Keratinocyte (primary cell): ENCODE measurements at regions not wholly inside any gene's neighbourhood (a gene's known extent, or its start where the extent isn't known, plus 50 kb on each side); places are given as distances from the start of the nearest gene placed in this dataset.

ENCODE experiments used
- DNase-seq: peaks from one replicate; pipeline ENCODE4 v3.0.0-alpha.2; 2011; ENCODE audit warnings: low read depth, missing footprints, low spot score
- FAIRE-seq: peaks from 2 replicates; lab custom pipeline; 2011; peaks lifted over from hg19 to GRCh38; lab: Jason Lieb, UNC
- H2AFZ ChIP-seq: 2 replicates; pipeline ENCODE4 v1.6.0; 2012; ENCODE audit warnings: low read length, control low read depth, inconsistent platforms; ENCODE audit not compliant: control insufficient read depth
- H3K27ac ChIP-seq: 2 replicates; pipeline ENCODE4 v1.5.1; 2011; ENCODE audit warnings: low read length; ENCODE audit not compliant: control insufficient read depth, insufficient read depth
- H3K27me3 ChIP-seq: 3 replicates; pipeline ENCODE4 v1.6.0; 2011; ENCODE audit warnings: low read length; ENCODE audit not compliant: control insufficient read depth, insufficient read depth; ENCODE audit errors: extremely low read depth
- H3K36me3 ChIP-seq, 2 experiments: 2 replicates in 1 of 2; 3 replicates in 1 of 2; pipeline ENCODE4 v1.5.1; 2011; ENCODE audit warnings: low read length in 2 of 2, mild to moderate bottlenecking in 1 of 2; ENCODE audit not compliant: control insufficient read depth in 2 of 2, insufficient read depth in 2 of 2; ENCODE audit errors: extremely low read depth in 1 of 2
- H3K4me1 ChIP-seq: 3 replicates; pipeline ENCODE4 v1.5.1; 2011; ENCODE audit warnings: low read length; ENCODE audit not compliant: control insufficient read depth, insufficient read depth; ENCODE audit errors: extremely low read depth
- H3K4me2 ChIP-seq: 3 replicates; pipeline ENCODE4 v1.6.0; 2011; ENCODE audit warnings: low read depth, low read length; ENCODE audit not compliant: control insufficient read depth, insufficient read depth; ENCODE audit errors: extremely low read depth
- H3K4me3 ChIP-seq, 3 experiments: fragments of 200-600 bp in 1 of 3; sonication (generic) in 1 of 3; 2 replicates in 2 of 3; 3 replicates in 1 of 3; pipeline ENCODE4 v1.5.1; 2011 to 2016; ENCODE audit warnings: low read length in 3 of 3, mild to moderate bottlenecking in 3 of 3, control low read depth in 2 of 3, inconsistent platforms in 1 of 3, low read depth in 1 of 3, mixed read lengths in 1 of 3, mixed run types in 1 of 3, moderate library complexity in 1 of 3; ENCODE audit not compliant: control insufficient read depth in 2 of 3, insufficient read depth in 2 of 3; ENCODE audit errors: extremely low read depth in 1 of 3
- H3K79me2 ChIP-seq: 2 replicates; pipeline ENCODE4 v1.6.0; 2012; ENCODE audit warnings: low read length; ENCODE audit not compliant: control insufficient read depth, insufficient read depth
- H3K9ac ChIP-seq: 3 replicates; pipeline ENCODE4 v1.6.0; 2011; ENCODE audit warnings: low read length; ENCODE audit not compliant: control insufficient read depth, insufficient read depth; ENCODE audit errors: extremely low read depth
- H3K9me1 ChIP-seq: 3 replicates; pipeline ENCODE4 v1.6.0; 2011; ENCODE audit warnings: low read length; ENCODE audit not compliant: control insufficient read depth, insufficient read depth; ENCODE audit errors: extremely low read depth
- H3K9me3 ChIP-seq: 2 replicates; pipeline ENCODE4 v1.5.1; 2012; ENCODE audit warnings: low read depth, low read length; ENCODE audit not compliant: control insufficient read depth
- H4K20me1 ChIP-seq: 3 replicates; pipeline ENCODE4 v1.6.0; 2011; ENCODE audit warnings: low read length; ENCODE audit not compliant: control insufficient read depth, insufficient read depth; ENCODE audit errors: extremely low read depth
- EZH2 ChIP-seq: IDR thresholded peaks from one replicate; pipeline ENCODE4 v1.6.1; 2012; ENCODE audit warnings: inconsistent platforms, mild to moderate bottlenecking, low read length, moderate library complexity
- dilution Hi-C: fragments of 300-500 bp; cut with MboI; formaldehyde crosslinking; loops from one replicate; pipeline ENCODE4 v1.7.0; 2020; ENCODE audit warnings: low sequenced_read_pairs; ENCODE audit not compliant: extremely low pct_ligation_motif_present
- TF ChIP-seq, protein P1 (sequence below), 3 experiments: IDR thresholded peaks in 1 of 3; conservative IDR thresholded peaks in 1 of 3; optimal IDR thresholded peaks in 1 of 3; 2 replicates in 2 of 3; 3 replicates in 1 of 3; pipeline versions ENCODE3 to v1.5.1; 2011; ENCODE audit warnings: low read length in 3 of 3, mild to moderate bottlenecking in 3 of 3, moderate library complexity in 2 of 3, control low read depth in 1 of 3, inconsistent platforms in 1 of 3; ENCODE audit not compliant: insufficient read depth in 2 of 3; ENCODE audit errors: extremely low read depth in 1 of 3

DNA sequence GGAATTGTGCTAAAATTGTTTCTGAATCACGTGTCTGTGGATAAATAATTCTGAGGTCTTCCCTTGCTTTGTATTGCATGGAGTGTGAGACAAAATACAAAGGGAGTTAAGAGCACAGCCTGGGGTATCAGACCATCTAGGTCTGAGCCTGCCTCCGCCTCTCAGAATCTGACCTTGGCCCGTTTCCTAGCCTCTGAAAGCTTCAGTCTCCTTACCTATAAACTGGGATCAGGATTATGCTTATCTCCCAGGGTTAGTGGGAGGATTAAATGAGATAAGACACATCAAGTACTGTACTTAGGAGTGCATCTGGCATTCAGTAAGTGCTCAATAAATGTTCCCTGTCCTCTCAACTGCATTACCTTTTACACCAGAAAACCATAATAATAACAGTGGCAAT is 140.6 kb upstream of the TENM3 start:
- H3K4me3 ChIP-seq = no peak overlapping the region
- no peak for FAIRE-seq
- no peak for DNase-seq
- no peaks in the 10 kb centered on the region for H3K9me1 ChIP-seq
- H2AFZ ChIP-seq = no peak overlapping the region
- H3K27ac ChIP-seq = no peak overlapping the region
- H3K79me2 ChIP-seq = no peaks in the 10 kb centered on the region
- H3K36me3 ChIP-seq = no peaks in the 10 kb centered on the region
- no peak for TF ChIP-seq EZH2
- TF ChIP-seq, protein P1, sequence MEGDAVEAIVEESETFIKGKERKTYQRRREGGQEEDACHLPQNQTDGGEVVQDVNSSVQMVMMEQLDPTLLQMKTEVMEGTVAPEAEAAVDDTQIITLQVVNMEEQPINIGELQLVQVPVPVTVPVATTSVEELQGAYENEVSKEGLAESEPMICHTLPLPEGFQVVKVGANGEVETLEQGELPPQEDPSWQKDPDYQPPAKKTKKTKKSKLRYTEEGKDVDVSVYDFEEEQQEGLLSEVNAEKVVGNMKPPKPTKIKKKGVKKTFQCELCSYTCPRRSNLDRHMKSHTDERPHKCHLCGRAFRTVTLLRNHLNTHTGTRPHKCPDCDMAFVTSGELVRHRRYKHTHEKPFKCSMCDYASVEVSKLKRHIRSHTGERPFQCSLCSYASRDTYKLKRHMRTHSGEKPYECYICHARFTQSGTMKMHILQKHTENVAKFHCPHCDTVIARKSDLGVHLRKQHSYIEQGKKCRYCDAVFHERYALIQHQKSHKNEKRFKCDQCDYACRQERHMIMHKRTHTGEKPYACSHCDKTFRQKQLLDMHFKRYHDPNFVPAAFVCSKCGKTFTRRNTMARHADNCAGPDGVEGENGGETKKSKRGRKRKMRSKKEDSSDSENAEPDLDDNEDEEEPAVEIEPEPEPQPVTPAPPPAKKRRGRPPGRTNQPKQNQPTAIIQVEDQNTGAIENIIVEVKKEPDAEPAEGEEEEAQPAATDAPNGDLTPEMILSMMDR (optimal IDR thresholded peaks at IDR 0.05 in 1 of 3, IDR thresholded peaks at IDR 0.05 in 1 of 3, conservative IDR thresholded peaks at IDR 0.05 in 1 of 3; ENCODE audit: extremely low read depth in 1 of 3, insufficient read depth in 2 of 3, low read length in 3 of 3) = no peak
- H3K4me2 ChIP-seq = no peak overlapping the region
- no peaks in the 10 kb centered on the region for H4K20me1 ChIP-seq
- H3K4me1 ChIP-seq = no peaks in the 10 kb centered on the region
- H3K9me3 ChIP-seq = no peaks in the 10 kb centered on the region
- no peak overlapping the region for H3K9ac ChIP-seq
- dilution Hi-C loops = no loop called here
- H3K27me3 ChIP-seq = no peaks in the 10 kb centered on the region

DNA sequence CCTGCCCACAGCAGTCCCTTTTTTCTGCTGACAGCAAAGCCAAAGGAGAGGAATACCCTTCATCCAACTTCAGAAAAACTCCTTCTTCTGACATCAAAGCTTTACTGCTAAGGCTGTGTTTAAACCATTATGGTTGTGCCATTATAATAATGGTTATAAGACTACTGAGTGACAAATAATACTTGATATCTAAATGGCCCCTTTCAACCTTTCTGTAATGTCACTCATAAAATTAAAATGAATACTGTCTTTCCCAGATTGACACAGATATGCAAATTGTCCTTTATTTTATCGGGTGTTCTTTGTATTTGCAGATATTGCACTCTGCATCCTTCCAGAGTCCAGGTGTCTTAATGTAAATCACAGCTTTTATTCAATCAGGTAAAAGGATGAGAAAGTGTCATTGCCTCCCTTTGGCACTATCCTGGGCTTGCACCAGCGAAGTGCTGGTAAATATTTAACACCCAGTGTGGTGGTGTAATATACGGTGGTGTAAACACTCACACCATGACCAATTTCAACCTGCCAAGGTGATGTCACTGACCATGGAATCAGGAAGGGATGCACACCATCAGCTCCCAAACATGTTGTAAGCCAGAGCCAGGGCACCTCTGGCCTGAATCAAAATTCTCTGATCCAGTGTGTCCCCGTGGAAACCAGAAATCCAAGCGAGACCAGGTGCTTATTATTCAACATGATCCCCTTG is 139.4 kb upstream of the TENM3 start:
- TF ChIP-seq, protein P1 (optimal IDR thresholded peaks at IDR 0.05 in 1 of 3, IDR thresholded peaks at IDR 0.05 in 1 of 3, conservative IDR thresholded peaks at IDR 0.05 in 1 of 3; ENCODE audit: extremely low read depth in 1 of 3, insufficient read depth in 2 of 3, low read length in 3 of 3) = no peak
- TF ChIP-seq EZH2 = no peak
- FAIRE-seq = no peak
- no peak overlapping the region for H2AFZ ChIP-seq
- no peak for DNase-seq
- H3K27me3 ChIP-seq = no peaks in the 10 kb centered on the region
- no peak overlapping the region for H3K4me2 ChIP-seq
- no peak overlapping the region for H3K27ac ChIP-seq
- no peaks in the 10 kb centered on the region for H3K79me2 ChIP-seq
- dilution Hi-C loops = no loop called here
- no peaks in the 10 kb centered on the region for H3K9me1 ChIP-seq
- no peak overlapping the region for H3K9ac ChIP-seq
- no peaks in the 10 kb centered on the region for H3K4me1 ChIP-seq
- H3K36me3 ChIP-seq = no peaks in the 10 kb centered on the region
- no peak overlapping the region for H3K4me3 ChIP-seq
- no peaks in the 10 kb centered on the region for H4K20me1 ChIP-seq
- H3K9me3 ChIP-seq = no peaks in the 10 kb centered on the region
